ENCODE measurements at regions not wholly inside any gene's neighbourhood (a gene's known extent, or its start where the extent isn't known, plus 50 kb on each side); places are given as distances from the start of the nearest gene placed in this dataset.

GRCh38 chr17:63333869-63334268 is 112.2 kb downstream of the CYB561 start:
- no peak overlapping the region for H3K4me3 ChIP-seq (ENCODE audit: severe bottlenecking)
- H3K27me3 ChIP-seq (ENCODE audit: insufficient read depth, poor library complexity, severe bottlenecking): no peaks in the 10 kb centered on the region
- peaks cover 16% of the 10 kb centered on the region for H3K4me1 ChIP-seq (ENCODE audit: insufficient read depth, poor library complexity, severe bottlenecking)
- DNase-seq (ENCODE audit: low spot score) (no peak), ATAC-seq (ENCODE audit: low read depth) (no peak)
- H3K9me3 ChIP-seq (ENCODE audit: severe bottlenecking): no peaks in the 10 kb centered on the region
- no peak for TF ChIP-seq CTCF (IDR thresholded peaks at IDR 0.05; ENCODE audit: poor library complexity, severe bottlenecking)
- H3K36me3 ChIP-seq (ENCODE audit: low read depth): peaks cover 77% of the 10 kb centered on the region
- no peak overlapping the region for H3K27ac ChIP-seq (ENCODE audit: poor library complexity, severe bottlenecking)

- Histone ChIP-seq H3K4me3 (ENCODE audit: severe bottlenecking) (no peak overlapping the region), H3K4me1 (ENCODE audit: insufficient read depth, poor library complexity, severe bottlenecking) (peaks cover 16% of the 10 kb centered on the region), H3K27ac (ENCODE audit: poor library complexity, severe bottlenecking) (no peak overlapping the region), H3K36me3 (ENCODE audit: low read depth) (peaks cover 76% of the 10 kb centered on the region), H3K9me3 (ENCODE audit: severe bottlenecking) (no peaks in the 10 kb centered on the region), H3K27me3 (ENCODE audit: insufficient read depth, poor library complexity, severe bottlenecking) (no peaks in the 10 kb centered on the region)
- DNase-seq (ENCODE audit: low spot score) (no peak), ATAC-seq (ENCODE audit: low read depth) (no peak)
- no peak for TF ChIP-seq CTCF (IDR thresholded peaks at IDR 0.05; ENCODE audit: poor library complexity, severe bottlenecking)
Observed at GRCh38 chr17:63335831-63336230, 110.3 kb downstream of the CYB561 start.

GRCh38 chr17:63337579-63337978 is 108.5 kb downstream of the CYB561 start:
- no peak for DNase-seq (ENCODE audit: low spot score)

GRCh38 chr17:63338272-63338671 is 107.8 kb downstream of the CYB561 start:
- peaks cover 16% of the 10 kb centered on the region for H3K4me1 ChIP-seq (ENCODE audit: insufficient read depth, poor library complexity, severe bottlenecking)
- H3K27ac ChIP-seq (ENCODE audit: poor library complexity, severe bottlenecking): no peak overlapping the region
- ATAC-seq (ENCODE audit: low read depth) (no peak), DNase-seq (ENCODE audit: low spot score) (no peak)
- no peak for TF ChIP-seq CTCF (IDR thresholded peaks at IDR 0.05; ENCODE audit: poor library complexity, severe bottlenecking)
- peaks cover 76% of the 10 kb centered on the region for H3K36me3 ChIP-seq (ENCODE audit: low read depth)
- H3K4me3 ChIP-seq (ENCODE audit: severe bottlenecking): no peak overlapping the region
- H3K9me3 ChIP-seq (ENCODE audit: severe bottlenecking): no peaks in the 10 kb centered on the region
- H3K27me3 ChIP-seq (ENCODE audit: insufficient read depth, poor library complexity, severe bottlenecking): no peaks in the 10 kb centered on the region

More at GRCh38 chr17:63337579-63337978, 108.5 kb downstream of the CYB561 start:
- ATAC-seq (ENCODE audit: low read depth): peak; percentile 61; the same call in 2 of the 3 replicates
- peaks cover 76% of the 10 kb centered on the region for H3K36me3 ChIP-seq (ENCODE audit: low read depth)
- TF ChIP-seq CTCF (IDR thresholded peaks at IDR 0.05; ENCODE audit: poor library complexity, severe bottlenecking): no peak
- H3K27ac ChIP-seq (ENCODE audit: poor library complexity, severe bottlenecking): no peak overlapping the region
- no peak overlapping the region for H3K4me3 ChIP-seq (ENCODE audit: severe bottlenecking)
- no peaks in the 10 kb centered on the region for H3K27me3 ChIP-seq (ENCODE audit: insufficient read depth, poor library complexity, severe bottlenecking)
- no peaks in the 10 kb centered on the region for H3K9me3 ChIP-seq (ENCODE audit: severe bottlenecking)
- H3K4me1 ChIP-seq (ENCODE audit: insufficient read depth, poor library complexity, severe bottlenecking): peaks cover 16% of the 10 kb centered on the region

- DNase-seq (ENCODE audit: low spot score): no peak
- Histone ChIP-seq H3K27me3 (ENCODE audit: insufficient read depth, poor library complexity, severe bottlenecking) (no peaks in the 10 kb centered on the region), H3K9me3 (ENCODE audit: severe bottlenecking) (no peaks in the 10 kb centered on the region), H3K27ac (ENCODE audit: poor library complexity, severe bottlenecking) (no peak overlapping the region), H3K4me1 (ENCODE audit: insufficient read depth, poor library complexity, severe bottlenecking) (peaks cover 10% of the 10 kb centered on the region), H3K36me3 (ENCODE audit: low read depth) (peaks cover 87% of the 10 kb centered on the region), H3K4me3 (ENCODE audit: severe bottlenecking) (no peak overlapping the region)
- no peak for ATAC-seq (ENCODE audit: low read depth)
- no peak for TF ChIP-seq CTCF (IDR thresholded peaks at IDR 0.05; ENCODE audit: poor library complexity, severe bottlenecking)
Observed at GRCh38 chr17:63341276-63341675, 104.8 kb downstream of the CYB561 start.
